WTC11 (cell line): ENCODE measurements at regions not wholly inside any gene's neighbourhood (a gene's known extent, or its start where the extent isn't known, plus 50 kb on each side); places are given as distances from the start of the nearest gene placed in this dataset.

Experiments
- ATAC-seq: fragments of 200-7000 bp; cut with Tn5 transposase; 2 replicates; pipeline ENCODE4 v1.10.0; 2021; ENCODE audit warnings: mild to moderate bottlenecking, moderate library complexity
- CTCF ChIA-PET: fragments of 300-600 bp; sonication (Branson Sonifier 250); formaldehyde crosslinking; loops from one replicate; lab custom pipeline; 2021; ENCODE audit warnings: antibody characterized with exemption; lab: Charles Lee
- POLR2A ChIA-PET: fragments of 350-600 bp; sonication (Branson Sonifier 250); formaldehyde crosslinking; loops from one replicate; lab custom pipeline; 2021; ENCODE audit warnings: antibody characterized with exemption; lab: Charles Lee
- DNase-seq: peaks from one replicate; pipeline ENCODE4 v3.0.0; 2021; ENCODE audit warnings: low spot score
- H3K27ac Mint-ChIP-seq: 2 replicates; pipeline ENCODE4 v1.8.0; 2021; ENCODE audit warnings: mixed read lengths
- H3K27me3 Mint-ChIP-seq: 2 replicates; pipeline ENCODE4 v1.8.0; 2021; ENCODE audit warnings: low read depth, mild to moderate bottlenecking, moderate library complexity, mixed read lengths
- H3K36me3 Mint-ChIP-seq: 2 replicates; pipeline ENCODE4 v1.8.0; 2021; ENCODE audit warnings: mixed read lengths
- H3K4me1 Mint-ChIP-seq: 2 replicates; pipeline ENCODE4 v1.8.0; 2022; ENCODE audit warnings: mixed read lengths
- H3K4me3 Mint-ChIP-seq: 2 replicates; pipeline ENCODE4 v1.8.0; 2021; ENCODE audit warnings: mild to moderate bottlenecking, moderate library complexity, mixed read lengths
- H3K9me3 Mint-ChIP-seq: 2 replicates; pipeline ENCODE4 v1.8.0; 2021; ENCODE audit warnings: mixed read lengths
- AR ChIP-seq: fragments of 250-450 bp; sonication (Bioruptor Pico); IDR thresholded peaks from 2 replicates; pipeline ENCODE4 v1.9.0; 2021; ENCODE audit warnings: mild to moderate bottlenecking
- ARID4B ChIP-seq: sonication (generic); formaldehyde crosslinking; IDR thresholded peaks from 2 replicates; pipeline ENCODE4 v1.8.0; 2023; ENCODE audit warnings: missing genetic modification reagents, mild to moderate bottlenecking, borderline replicate concordance
- CREM ChIP-seq: sonication (generic); formaldehyde crosslinking; IDR thresholded peaks from 2 replicates; pipeline ENCODE4 v1.8.1; 2022; ENCODE audit warnings: mild to moderate bottlenecking, missing genetic modification reagents, moderate library complexity
- EMX1 ChIP-seq: fragments of 250-450 bp; sonication (Bioruptor Pico); IDR thresholded peaks from 2 replicates; pipeline ENCODE4 v1.8.0; 2021; ENCODE audit warnings: mild to moderate bottlenecking
- FOXP1 ChIP-seq: sonication (generic); formaldehyde crosslinking; IDR thresholded peaks from 2 replicates; pipeline ENCODE4 v1.8.0; 2022; ENCODE audit warnings: missing genetic modification reagents, mild to moderate bottlenecking, moderate library complexity, borderline replicate concordance
- GTF2I ChIP-seq: fragments of 250-450 bp; sonication (Bioruptor Pico); conservative IDR thresholded peaks from 2 replicates; pipeline ENCODE4 v1.4.0; 2021; ENCODE audit warnings: mild to moderate bottlenecking
- IRF1 ChIP-seq: sonication (generic); formaldehyde crosslinking; IDR thresholded peaks from 2 replicates; pipeline ENCODE4 v1.8.0; 2023; ENCODE audit warnings: missing genetic modification reagents
- MLX ChIP-seq: sonication (generic); formaldehyde crosslinking; IDR thresholded peaks from 2 replicates; pipeline ENCODE4 v1.8.1; 2023; ENCODE audit warnings: mild to moderate bottlenecking, missing genetic modification reagents, moderate library complexity
- NFYB ChIP-seq: sonication (generic); formaldehyde crosslinking; conservative IDR thresholded peaks from 2 replicates; pipeline ENCODE4 v1.8.0; 2022; ENCODE audit warnings: low read depth, missing genetic modification reagents
- OVOL2 ChIP-seq: fragments of 250-450 bp; sonication (Bioruptor Pico); IDR thresholded peaks from 2 replicates; pipeline ENCODE4 v1.9.0; 2021; ENCODE audit warnings: mild to moderate bottlenecking, borderline replicate concordance
- PRDM15 ChIP-seq: sonication (generic); formaldehyde crosslinking; IDR thresholded peaks from 2 replicates; pipeline ENCODE4 v1.8.0; 2022; ENCODE audit warnings: missing genetic modification reagents
- PREB ChIP-seq: sonication (generic); formaldehyde crosslinking; IDR thresholded peaks from 2 replicates; pipeline ENCODE4 v1.8.1; 2022; ENCODE audit warnings: mild to moderate bottlenecking, missing genetic modification reagents, moderate library complexity, borderline replicate concordance
- SMAD3 ChIP-seq: sonication (generic); formaldehyde crosslinking; IDR thresholded peaks from 2 replicates; pipeline ENCODE4 v1.8.0; 2022; ENCODE audit warnings: missing genetic modification reagents, mild to moderate bottlenecking, borderline replicate concordance
- TEAD4 ChIP-seq: sonication (generic); formaldehyde crosslinking; IDR thresholded peaks from 2 replicates; pipeline ENCODE4 v1.8.0; 2022; ENCODE audit warnings: mild to moderate bottlenecking, missing genetic modification reagents
- USF2 ChIP-seq: sonication (generic); formaldehyde crosslinking; IDR thresholded peaks from 2 replicates; pipeline ENCODE4 v1.8.1; 2023; ENCODE audit warnings: mild to moderate bottlenecking, missing genetic modification reagents, moderate library complexity
- ZBTB21 ChIP-seq: sonication (generic); formaldehyde crosslinking; IDR thresholded peaks from 2 replicates; pipeline ENCODE4 v1.8.1; 2023; ENCODE audit warnings: mild to moderate bottlenecking, missing genetic modification reagents, borderline replicate concordance
- ZNF219 ChIP-seq: sonication (generic); formaldehyde crosslinking; IDR thresholded peaks from 2 replicates; pipeline ENCODE4 v1.8.0; 2023; ENCODE audit warnings: missing genetic modification reagents, mild to moderate bottlenecking, borderline replicate concordance
- ZNF425 ChIP-seq: fragments of 250-450 bp; sonication (Bioruptor Pico); conservative IDR thresholded peaks from 2 replicates; pipeline ENCODE4 v1.9.0; 2021; ENCODE audit warnings: mild to moderate bottlenecking

- TF ChIP-seq MLX (CRISPR knock-in tag) (no peak), GTF2I (CRISPR knock-in tag) (no peak), FOXP1 (CRISPR knock-in tag) (no peak), USF2 (CRISPR knock-in tag) (no peak)
Observed at GRCh38 chr17:33941744-33942143, 313.3 kb upstream of the CCL2 start (continued).

- H3K9me3 Mint-ChIP-seq = no peaks in the 10 kb centered on the region
- ChIA-PET POLR2A (no interaction called here), CTCF (interaction anchor here (0.8 to 1.4 kb wide), 3 partner anchors 15 to 221 kb away, joined by 3 read pairs; no protein-coding TSS in a partner anchor)
- ATAC-seq (no peak), DNase-seq (no peak)
- H3K27me3 Mint-ChIP-seq = no peaks in the 10 kb centered on the region; the same call in 1 of the 2 replicates
- no peak overlapping the region for H3K27ac Mint-ChIP-seq
- no peaks in the 10 kb centered on the region for H3K36me3 Mint-ChIP-seq
- H3K4me3 Mint-ChIP-seq = no peak overlapping the region
- H3K4me1 Mint-ChIP-seq = peaks cover 19% of the 10 kb centered on the region
- TF ChIP-seq AR (CRISPR knock-in tag) (no peak), EMX1 (CRISPR knock-in tag) (no peak), SMAD3 (CRISPR knock-in tag) (no peak), PRDM15 (CRISPR knock-in tag) (no peak), PREB (CRISPR knock-in tag) (no peak), TEAD4 (CRISPR knock-in tag) (no peak), ZNF425 (CRISPR knock-in tag) (no peak), ZNF219 (CRISPR knock-in tag) (no peak), IRF1 (no peak), ZBTB21 (CRISPR knock-in tag) (no peak), OVOL2 (CRISPR knock-in tag) (no peak), NFYB (no peak), CREM (no peak), ARID4B (no peak)
Observed at GRCh38 chr17:33942414-33942813, 312.7 kb upstream of the CCL2 start.
